SK-N-SH treated with all-trans-retinoic acid at 6 μM for 48 hours (cell line): ENCODE measurements at regions not wholly inside any gene's neighbourhood (a gene's known extent, or its start where the extent isn't known, plus 50 kb on each side); places are given as distances from the start of the nearest gene placed in this dataset.

Experiments
- ATAC-seq: fragments of 200-7000 bp; cut with Tn5 transposase; 3 replicates; pipeline ENCODE4 v1.9.1; 2020; ENCODE audit warnings: mild to moderate bottlenecking, moderate library complexity
- ARNTL ChIP-seq: fragments of 450-650 bp; formaldehyde crosslinking; IDR thresholded peaks from 2 replicates; pipeline ENCODE4 v1.5.0; 2020; ENCODE audit warnings: low read depth, mild to moderate bottlenecking, moderate library complexity, borderline replicate concordance
- BACH2 ChIP-seq: fragments of 250-450 bp; sonication (Bioruptor Pico); IDR thresholded peaks from 2 replicates; pipeline ENCODE4 v1.9.0; 2021; ENCODE audit warnings: mild to moderate bottlenecking, borderline replicate concordance
- CSDC2 ChIP-seq: fragments of 250-450 bp; sonication (Bioruptor Pico); IDR thresholded peaks from 2 replicates; pipeline ENCODE4 v1.5.0; 2020; ENCODE audit warnings: mild to moderate bottlenecking, moderate library complexity
- ESRRG ChIP-seq: fragments of 250-450 bp; sonication (Bioruptor Pico); IDR thresholded peaks from 2 replicates; pipeline ENCODE4 v1.6.1; 2021; ENCODE audit warnings: mild to moderate bottlenecking
- GLIS3 ChIP-seq: fragments of 250-450 bp; sonication (Bioruptor Pico); IDR thresholded peaks from 2 replicates; pipeline ENCODE4 v1.5.0; 2020; ENCODE audit warnings: mild to moderate bottlenecking, moderate library complexity
- ISL1 ChIP-seq: fragments of 250-450 bp; sonication (Bioruptor Pico); IDR thresholded peaks from 2 replicates; pipeline ENCODE4 v2.1.2; 2022; ENCODE audit warnings: mild to moderate bottlenecking, moderate library complexity
- OSR1 ChIP-seq: fragments of 250-450 bp; sonication (Bioruptor Pico); IDR thresholded peaks from 2 replicates; pipeline ENCODE4 v1.8.0; 2022; ENCODE audit warnings: moderate library complexity, mild to moderate bottlenecking, inconsistent platforms
- PPARA ChIP-seq: fragments of 250-450 bp; sonication (Bioruptor Pico); IDR thresholded peaks from 2 replicates; pipeline ENCODE4 v1.5.0; 2020; ENCODE audit warnings: mild to moderate bottlenecking, borderline replicate concordance
- RARB ChIP-seq: fragments of 250-450 bp; sonication (Bioruptor Pico); IDR thresholded peaks from 2 replicates; pipeline ENCODE4 v1.8.0; 2021; ENCODE audit warnings: mild to moderate bottlenecking, moderate library complexity
- SNAI2 ChIP-seq: fragments of 250-450 bp; sonication (Bioruptor Pico); IDR thresholded peaks from 2 replicates; pipeline ENCODE4 v1.5.0; 2020; ENCODE audit warnings: mild to moderate bottlenecking, moderate library complexity
- TCF4 ChIP-seq: fragments of 250-450 bp; sonication (Bioruptor Pico); IDR thresholded peaks from 2 replicates; pipeline ENCODE4 v1.8.0; 2021; ENCODE audit warnings: mild to moderate bottlenecking, moderate library complexity, borderline replicate concordance
- TOX ChIP-seq: fragments of 250-450 bp; sonication (Bioruptor Pico); IDR thresholded peaks from 2 replicates; pipeline ENCODE4 v1.8.0; 2021; ENCODE audit warnings: mild to moderate bottlenecking, moderate library complexity, borderline replicate concordance
- ZC3H10 ChIP-seq: fragments of 250-450 bp; sonication (Bioruptor Pico); IDR thresholded peaks from 2 replicates; pipeline ENCODE4 v1.5.1; 2021; ENCODE audit warnings: mild to moderate bottlenecking, moderate library complexity
- ZFP3 ChIP-seq: fragments of 250-450 bp; sonication (Bioruptor Pico); IDR thresholded peaks from 2 replicates; pipeline ENCODE4 v1.5.0; 2020; ENCODE audit warnings: mild to moderate bottlenecking, moderate library complexity
- ZFP30 ChIP-seq: fragments of 450-650 bp; formaldehyde crosslinking; IDR thresholded peaks from 2 replicates; pipeline ENCODE4 v1.5.0; 2022; ENCODE audit warnings: mild to moderate bottlenecking, moderate library complexity
- ZNF565 ChIP-seq: fragments of 450-650 bp; formaldehyde crosslinking; conservative IDR thresholded peaks from 2 replicates; pipeline ENCODE4 v1.5.0; 2020; ENCODE audit warnings: low read depth, mild to moderate bottlenecking, moderate library complexity
- ZNF70 ChIP-seq: fragments of 450-650 bp; formaldehyde crosslinking; IDR thresholded peaks from 2 replicates; pipeline ENCODE4 v1.5.0; 2020; ENCODE audit warnings: mild to moderate bottlenecking, moderate library complexity
- ZNF8 ChIP-seq: fragments of 450-650 bp; formaldehyde crosslinking; IDR thresholded peaks from 2 replicates; pipeline ENCODE4 v1.5.0; 2020; ENCODE audit warnings: mild to moderate bottlenecking, moderate library complexity
- TF ChIP-seq, protein P1 (sequence below): fragments of 250-450 bp; sonication (Bioruptor Pico); IDR thresholded peaks from 2 replicates; pipeline ENCODE4 v1.5.1; 2021; ENCODE audit warnings: mild to moderate bottlenecking, moderate library complexity
- TF ChIP-seq, protein P2 (sequence below): fragments of 250-450 bp; sonication (Bioruptor Pico); IDR thresholded peaks from 2 replicates; pipeline ENCODE4 v1.8.0; 2020; ENCODE audit warnings: mild to moderate bottlenecking, moderate library complexity, borderline replicate concordance
- TF ChIP-seq, protein P3 (sequence below): fragments of 250-450 bp; sonication (Bioruptor Pico); IDR thresholded peaks from 2 replicates; pipeline ENCODE4 v1.5.0; 2020; ENCODE audit warnings: mild to moderate bottlenecking, moderate library complexity
- TF ChIP-seq, protein P4 (sequence below): fragments of 250-450 bp; sonication (Bioruptor Pico); IDR thresholded peaks from 2 replicates; pipeline ENCODE4 v1.5.1; 2020; ENCODE audit warnings: low read depth, mild to moderate bottlenecking, moderate library complexity

DNA sequence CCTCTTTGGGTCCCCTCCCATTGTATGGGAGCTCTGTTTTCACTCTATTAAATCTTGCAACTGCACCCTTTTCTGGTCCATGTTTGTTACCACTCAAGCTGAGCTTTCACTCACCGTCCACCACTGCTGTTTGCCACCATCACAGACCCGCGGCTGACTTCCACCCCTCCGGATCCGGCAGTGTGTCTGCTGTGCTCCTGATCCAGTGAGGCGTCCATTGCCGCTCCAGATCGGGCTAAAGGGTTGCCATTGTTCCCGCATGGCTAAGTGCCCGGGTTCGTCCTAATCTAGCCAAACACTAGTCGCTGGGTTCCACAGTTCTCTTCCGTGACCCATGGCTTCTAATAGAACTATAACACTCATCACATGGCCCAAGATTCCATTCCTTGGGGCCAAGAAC, 157.2 kb downstream of the SEC16B start:
- TF ChIP-seq, protein P1, sequence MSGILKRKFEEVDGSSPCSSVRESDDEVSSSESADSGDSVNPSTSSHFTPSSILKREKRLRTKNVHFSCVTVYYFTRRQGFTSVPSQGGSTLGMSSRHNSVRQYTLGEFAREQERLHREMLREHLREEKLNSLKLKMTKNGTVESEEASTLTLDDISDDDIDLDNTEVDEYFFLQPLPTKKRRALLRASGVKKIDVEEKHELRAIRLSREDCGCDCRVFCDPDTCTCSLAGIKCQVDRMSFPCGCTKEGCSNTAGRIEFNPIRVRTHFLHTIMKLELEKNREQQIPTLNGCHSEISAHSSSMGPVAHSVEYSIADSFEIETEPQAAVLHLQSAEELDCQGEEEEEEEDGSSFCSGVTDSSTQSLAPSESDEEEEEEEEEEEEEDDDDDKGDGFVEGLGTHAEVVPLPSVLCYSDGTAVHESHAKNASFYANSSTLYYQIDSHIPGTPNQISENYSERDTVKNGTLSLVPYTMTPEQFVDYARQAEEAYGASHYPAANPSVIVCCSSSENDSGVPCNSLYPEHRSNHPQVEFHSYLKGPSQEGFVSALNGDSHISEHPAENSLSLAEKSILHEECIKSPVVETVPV (CRISPR knock-in tag): no peak
- TF ChIP-seq ZFP3 (CRISPR knock-in tag): no peak
- no peak for TF ChIP-seq RARB (CRISPR knock-in tag)
- TF ChIP-seq SNAI2 (CRISPR knock-in tag): no peak
- no peak for TF ChIP-seq ZNF8
- TF ChIP-seq ZC3H10: no peak
- TF ChIP-seq TOX (CRISPR knock-in tag): no peak
- TF ChIP-seq ARNTL (CRISPR knock-in tag): no peak
- no peak for TF ChIP-seq ZNF70 (CRISPR knock-in tag)
- no peak for TF ChIP-seq GLIS3 (CRISPR knock-in tag)
- no peak for TF ChIP-seq CSDC2 (CRISPR knock-in tag)
- no peak for TF ChIP-seq OSR1 (CRISPR knock-in tag)
- TF ChIP-seq ZFP30 (CRISPR knock-in tag): no peak
- TF ChIP-seq, protein P2, sequence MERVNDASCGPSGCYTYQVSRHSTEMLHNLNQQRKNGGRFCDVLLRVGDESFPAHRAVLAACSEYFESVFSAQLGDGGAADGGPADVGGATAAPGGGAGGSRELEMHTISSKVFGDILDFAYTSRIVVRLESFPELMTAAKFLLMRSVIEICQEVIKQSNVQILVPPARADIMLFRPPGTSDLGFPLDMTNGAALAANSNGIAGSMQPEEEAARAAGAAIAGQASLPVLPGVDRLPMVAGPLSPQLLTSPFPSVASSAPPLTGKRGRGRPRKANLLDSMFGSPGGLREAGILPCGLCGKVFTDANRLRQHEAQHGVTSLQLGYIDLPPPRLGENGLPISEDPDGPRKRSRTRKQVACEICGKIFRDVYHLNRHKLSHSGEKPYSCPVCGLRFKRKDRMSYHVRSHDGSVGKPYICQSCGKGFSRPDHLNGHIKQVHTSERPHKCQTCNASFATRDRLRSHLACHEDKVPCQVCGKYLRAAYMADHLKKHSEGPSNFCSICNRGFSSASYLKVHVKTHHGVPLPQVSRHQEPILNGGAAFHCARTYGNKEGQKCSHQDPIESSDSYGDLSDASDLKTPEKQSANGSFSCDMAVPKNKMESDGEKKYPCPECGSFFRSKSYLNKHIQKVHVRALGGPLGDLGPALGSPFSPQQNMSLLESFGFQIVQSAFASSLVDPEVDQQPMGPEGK (CRISPR knock-in tag): no peak
- TF ChIP-seq, protein P3, sequence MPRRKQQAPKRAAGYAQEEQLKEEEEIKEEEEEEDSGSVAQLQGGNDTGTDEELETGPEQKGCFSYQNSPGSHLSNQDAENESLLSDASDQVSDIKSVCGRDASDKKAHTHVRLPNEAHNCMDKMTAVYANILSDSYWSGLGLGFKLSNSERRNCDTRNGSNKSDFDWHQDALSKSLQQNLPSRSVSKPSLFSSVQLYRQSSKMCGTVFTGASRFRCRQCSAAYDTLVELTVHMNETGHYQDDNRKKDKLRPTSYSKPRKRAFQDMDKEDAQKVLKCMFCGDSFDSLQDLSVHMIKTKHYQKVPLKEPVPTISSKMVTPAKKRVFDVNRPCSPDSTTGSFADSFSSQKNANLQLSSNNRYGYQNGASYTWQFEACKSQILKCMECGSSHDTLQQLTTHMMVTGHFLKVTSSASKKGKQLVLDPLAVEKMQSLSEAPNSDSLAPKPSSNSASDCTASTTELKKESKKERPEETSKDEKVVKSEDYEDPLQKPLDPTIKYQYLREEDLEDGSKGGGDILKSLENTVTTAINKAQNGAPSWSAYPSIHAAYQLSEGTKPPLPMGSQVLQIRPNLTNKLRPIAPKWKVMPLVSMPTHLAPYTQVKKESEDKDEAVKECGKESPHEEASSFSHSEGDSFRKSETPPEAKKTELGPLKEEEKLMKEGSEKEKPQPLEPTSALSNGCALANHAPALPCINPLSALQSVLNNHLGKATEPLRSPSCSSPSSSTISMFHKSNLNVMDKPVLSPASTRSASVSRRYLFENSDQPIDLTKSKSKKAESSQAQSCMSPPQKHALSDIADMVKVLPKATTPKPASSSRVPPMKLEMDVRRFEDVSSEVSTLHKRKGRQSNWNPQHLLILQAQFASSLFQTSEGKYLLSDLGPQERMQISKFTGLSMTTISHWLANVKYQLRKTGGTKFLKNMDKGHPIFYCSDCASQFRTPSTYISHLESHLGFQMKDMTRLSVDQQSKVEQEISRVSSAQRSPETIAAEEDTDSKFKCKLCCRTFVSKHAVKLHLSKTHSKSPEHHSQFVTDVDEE: no peak
- TF ChIP-seq, protein P4, sequence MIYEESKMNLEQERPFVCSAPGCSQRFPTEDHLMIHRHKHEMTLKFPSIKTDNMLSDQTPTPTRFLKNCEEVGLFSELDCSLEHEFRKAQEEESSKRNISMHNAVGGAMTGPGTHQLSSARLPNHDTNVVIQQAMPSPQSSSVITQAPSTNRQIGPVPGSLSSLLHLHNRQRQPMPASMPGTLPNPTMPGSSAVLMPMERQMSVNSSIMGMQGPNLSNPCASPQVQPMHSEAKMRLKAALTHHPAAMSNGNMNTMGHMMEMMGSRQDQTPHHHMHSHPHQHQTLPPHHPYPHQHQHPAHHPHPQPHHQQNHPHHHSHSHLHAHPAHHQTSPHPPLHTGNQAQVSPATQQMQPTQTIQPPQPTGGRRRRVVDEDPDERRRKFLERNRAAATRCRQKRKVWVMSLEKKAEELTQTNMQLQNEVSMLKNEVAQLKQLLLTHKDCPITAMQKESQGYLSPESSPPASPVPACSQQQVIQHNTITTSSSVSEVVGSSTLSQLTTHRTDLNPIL: no peak
- no peak for TF ChIP-seq ESRRG
- no peak for ATAC-seq

DNA sequence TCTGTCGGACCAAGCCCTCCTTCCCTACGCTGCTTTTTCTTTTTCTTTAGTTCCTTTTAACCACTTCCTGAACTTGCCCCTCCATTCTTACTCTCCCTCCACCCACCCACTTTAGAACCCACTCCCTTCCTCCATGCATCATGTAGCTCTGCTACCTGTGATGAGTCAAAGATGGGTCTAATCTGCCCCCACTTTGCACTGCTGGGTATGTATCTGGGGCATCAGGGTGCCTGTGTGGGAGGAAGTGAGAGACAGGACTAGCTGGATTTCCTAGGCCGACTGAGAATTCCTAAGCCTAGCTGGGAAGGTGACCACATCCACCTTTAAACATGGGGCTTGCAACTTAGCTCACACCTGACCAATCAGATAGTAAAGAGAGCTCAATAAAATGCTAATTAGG, 157.7 kb downstream of the SEC16B start:
- TF ChIP-seq BACH2 (CRISPR knock-in tag) (no peak), ZNF565 (no peak), RARB (CRISPR knock-in tag) (no peak), TOX (CRISPR knock-in tag) (no peak), ZFP3 (CRISPR knock-in tag) (no peak)
- no peak for ATAC-seq

DNA sequence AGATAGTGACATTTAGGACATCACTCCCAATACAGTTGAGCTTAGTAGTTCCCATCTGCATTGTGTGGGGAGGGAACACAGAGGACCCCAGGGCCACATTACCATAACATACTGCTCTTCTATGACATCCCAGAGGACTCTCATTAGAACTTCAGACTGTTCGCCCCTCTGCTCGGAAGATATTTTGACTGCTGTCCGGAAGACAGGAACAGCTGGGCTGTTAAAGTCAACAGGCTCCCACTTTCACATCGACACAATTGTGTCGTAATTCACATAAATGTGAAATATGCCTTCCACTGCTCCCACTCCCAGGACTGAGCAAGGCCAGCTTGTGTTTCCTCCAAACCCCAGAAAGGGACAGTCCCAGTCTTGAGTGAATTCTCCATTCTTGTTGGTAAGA, 158.4 kb downstream of the SEC16B start:
- ATAC-seq: no peak
- TF ChIP-seq ZFP30 (CRISPR knock-in tag): no peak
- no peak for TF ChIP-seq TOX (CRISPR knock-in tag)
- TF ChIP-seq ISL1 (CRISPR knock-in tag): no peak
- TF ChIP-seq, protein P2 (CRISPR knock-in tag): no peak
- TF ChIP-seq RARB (CRISPR knock-in tag): no peak
- no peak for TF ChIP-seq ZC3H10
- TF ChIP-seq ZFP3 (CRISPR knock-in tag): no peak
- TF ChIP-seq, protein P1 (CRISPR knock-in tag): no peak
- no peak for TF ChIP-seq SNAI2 (CRISPR knock-in tag)
- TF ChIP-seq TCF4 (CRISPR knock-in tag): no peak
- TF ChIP-seq BACH2 (CRISPR knock-in tag): no peak
- TF ChIP-seq, protein P3: no peak
- TF ChIP-seq ZNF565: no peak
- no peak for TF ChIP-seq GLIS3 (CRISPR knock-in tag)
- TF ChIP-seq PPARA (CRISPR knock-in tag): no peak
- no peak for TF ChIP-seq ZNF70 (CRISPR knock-in tag)
- TF ChIP-seq, protein P4: no peak
- no peak for TF ChIP-seq ARNTL (CRISPR knock-in tag)
- TF ChIP-seq, all 23 proteins: peak for 0
